Retinal pigment epithelial cell (primary cell): ENCODE measurements at regions not wholly inside any gene's neighbourhood (a gene's known extent, or its start where the extent isn't known, plus 50 kb on each side); places are given as distances from the start of the nearest gene placed in this dataset.

ENCODE experiments used
- DNase-seq: peaks from one replicate; pipeline ENCODE4 v3.0.0-alpha.2; 2010; ENCODE audit warnings: low read depth
- H3K4me3 ChIP-seq: 2 replicates; pipeline ENCODE4 v1.5.1; 2011; ENCODE audit warnings: mild to moderate bottlenecking, low read length, control low read depth, moderate library complexity
- TF ChIP-seq, protein P1 (sequence below): conservative IDR thresholded peaks from 2 replicates; pipeline ENCODE4 v1.5.1; 2011; ENCODE audit warnings: low read depth, low read length, control low read depth, inconsistent platforms

DNA sequence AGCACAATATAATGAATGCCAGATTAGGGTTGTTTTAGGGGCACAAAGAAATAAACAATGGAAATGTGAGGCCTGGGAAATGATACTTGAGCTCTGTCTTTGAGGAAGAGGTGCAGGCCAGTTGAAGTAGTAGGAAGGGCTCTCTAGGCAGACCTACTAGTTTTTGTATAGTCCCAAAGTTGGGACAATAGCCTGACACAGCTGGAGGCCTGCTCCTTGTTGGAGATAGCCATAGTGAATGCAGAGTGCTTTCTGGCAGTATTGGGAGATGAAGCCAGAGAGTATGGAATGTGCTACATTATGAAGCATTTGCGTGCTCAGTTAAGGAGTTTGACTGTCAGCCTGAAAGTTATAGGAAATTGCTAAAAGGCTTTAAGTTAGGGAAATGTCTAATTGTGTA is 251.2 kb upstream of the ZPLD1 start:
- TF ChIP-seq, protein P1, sequence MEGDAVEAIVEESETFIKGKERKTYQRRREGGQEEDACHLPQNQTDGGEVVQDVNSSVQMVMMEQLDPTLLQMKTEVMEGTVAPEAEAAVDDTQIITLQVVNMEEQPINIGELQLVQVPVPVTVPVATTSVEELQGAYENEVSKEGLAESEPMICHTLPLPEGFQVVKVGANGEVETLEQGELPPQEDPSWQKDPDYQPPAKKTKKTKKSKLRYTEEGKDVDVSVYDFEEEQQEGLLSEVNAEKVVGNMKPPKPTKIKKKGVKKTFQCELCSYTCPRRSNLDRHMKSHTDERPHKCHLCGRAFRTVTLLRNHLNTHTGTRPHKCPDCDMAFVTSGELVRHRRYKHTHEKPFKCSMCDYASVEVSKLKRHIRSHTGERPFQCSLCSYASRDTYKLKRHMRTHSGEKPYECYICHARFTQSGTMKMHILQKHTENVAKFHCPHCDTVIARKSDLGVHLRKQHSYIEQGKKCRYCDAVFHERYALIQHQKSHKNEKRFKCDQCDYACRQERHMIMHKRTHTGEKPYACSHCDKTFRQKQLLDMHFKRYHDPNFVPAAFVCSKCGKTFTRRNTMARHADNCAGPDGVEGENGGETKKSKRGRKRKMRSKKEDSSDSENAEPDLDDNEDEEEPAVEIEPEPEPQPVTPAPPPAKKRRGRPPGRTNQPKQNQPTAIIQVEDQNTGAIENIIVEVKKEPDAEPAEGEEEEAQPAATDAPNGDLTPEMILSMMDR = no peak
- H3K4me3 ChIP-seq = no peak overlapping the region

DNA sequence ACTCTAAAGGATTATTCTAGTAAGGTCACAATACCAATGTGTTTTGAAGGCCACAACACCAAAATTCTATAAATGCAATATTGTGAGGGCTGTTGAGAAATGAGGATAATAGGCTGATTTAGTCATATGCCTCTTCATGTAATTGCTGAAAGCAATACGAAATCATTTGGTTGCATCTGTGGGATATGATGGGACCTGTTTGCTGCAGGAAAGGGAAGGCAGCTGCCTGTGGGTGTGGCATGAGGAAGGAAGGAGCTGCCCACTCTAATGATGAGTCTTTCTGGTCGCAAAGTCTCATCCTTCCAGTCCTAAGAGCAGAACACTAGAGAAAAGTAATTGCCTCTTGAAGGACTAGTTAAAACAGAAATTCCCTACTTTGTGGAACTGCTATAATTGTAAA is 245.3 kb upstream of the ZPLD1 start:
- DNase-seq = no peak
- TF ChIP-seq, protein P1 = no peak
- no peak overlapping the region for H3K4me3 ChIP-seq

More for the DNA sequence above, 251.2 kb upstream of the ZPLD1 start:
- DNase-seq = no peak

DNA sequence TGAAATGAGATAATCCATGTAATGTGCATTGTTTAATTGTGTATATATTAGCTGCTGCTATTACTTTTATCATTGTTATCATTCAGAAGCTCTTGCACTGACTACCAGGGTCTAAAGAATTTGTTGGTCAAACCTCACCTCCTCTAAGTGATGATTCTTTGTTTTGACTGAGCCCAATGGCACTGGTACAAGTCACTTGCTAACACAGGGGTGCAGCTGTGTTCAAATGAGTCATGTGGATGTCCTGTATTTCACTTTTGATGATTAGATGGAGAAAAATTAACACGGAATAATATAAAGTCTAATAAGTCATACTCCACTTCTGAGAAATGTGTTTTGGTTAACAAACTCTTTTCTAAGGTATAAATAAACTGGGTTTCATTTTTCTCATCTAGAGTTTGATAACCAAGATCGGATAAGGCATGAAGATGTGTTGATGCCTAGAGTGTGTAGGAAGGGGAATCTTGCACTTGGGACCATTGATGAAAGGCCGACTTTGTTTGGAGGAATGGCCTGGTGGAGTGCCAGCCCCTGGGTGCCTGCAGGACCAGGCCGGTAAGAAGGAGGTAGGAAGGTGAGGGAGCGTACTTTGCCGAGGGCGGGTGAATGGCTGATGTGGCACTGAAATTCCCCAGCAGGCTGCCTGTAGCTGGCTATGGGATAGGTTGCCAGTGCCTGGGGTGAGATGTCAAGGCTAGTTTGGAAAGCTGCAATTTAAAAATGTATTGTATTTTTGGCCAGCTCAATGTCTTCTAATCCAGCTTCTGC is 244.7 kb upstream of the ZPLD1 start:
- DNase-seq = no peak
- H3K4me3 ChIP-seq = no peak overlapping the region
- TF ChIP-seq, protein P1 = no peak

DNA sequence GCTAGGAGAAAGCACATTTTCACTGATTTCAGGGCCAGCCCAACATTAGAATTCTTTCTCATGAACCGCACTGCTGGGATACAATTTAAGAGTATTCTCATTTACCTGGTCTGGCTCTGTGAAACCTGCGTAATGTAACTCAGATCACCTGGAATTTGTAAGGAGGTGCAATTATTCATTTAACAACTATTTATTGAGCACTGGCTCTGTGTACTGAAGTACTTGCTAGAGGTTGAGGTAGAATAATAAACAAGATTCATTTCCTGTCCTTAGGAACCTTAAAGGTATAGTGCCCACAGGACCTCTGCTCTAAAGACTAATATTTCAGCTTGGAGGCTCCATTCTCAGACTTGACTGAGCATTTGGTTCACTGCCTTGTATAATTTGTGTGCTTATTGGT is 242.2 kb upstream of the ZPLD1 start:
- TF ChIP-seq, protein P1 = no peak
- DNase-seq = no peak

DNA sequence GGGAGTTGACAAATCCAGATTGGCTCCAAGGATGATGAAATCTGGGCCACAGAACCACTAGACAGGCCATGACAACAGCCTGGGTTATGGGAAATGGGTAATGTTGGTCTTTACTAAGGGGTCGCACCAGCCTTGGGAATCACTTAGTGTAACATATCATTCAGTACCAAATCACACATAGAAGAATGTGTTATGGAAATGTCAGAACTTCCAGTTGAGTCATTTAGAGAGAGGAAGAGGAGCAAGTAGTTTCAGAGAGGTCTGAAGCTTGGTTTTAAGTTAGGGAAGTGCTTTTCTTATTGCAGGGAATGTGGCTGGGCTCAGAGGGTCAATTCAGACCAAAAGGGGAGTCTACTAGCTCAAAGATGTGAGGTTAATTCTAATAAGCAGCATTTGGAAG is 241.6 kb upstream of the ZPLD1 start:
- no peak for DNase-seq
- TF ChIP-seq, protein P1 = no peak
- no peak overlapping the region for H3K4me3 ChIP-seq

More for the DNA sequence above, 242.2 kb upstream of the ZPLD1 start:
- H3K4me3 ChIP-seq = no peak overlapping the region

DNA sequence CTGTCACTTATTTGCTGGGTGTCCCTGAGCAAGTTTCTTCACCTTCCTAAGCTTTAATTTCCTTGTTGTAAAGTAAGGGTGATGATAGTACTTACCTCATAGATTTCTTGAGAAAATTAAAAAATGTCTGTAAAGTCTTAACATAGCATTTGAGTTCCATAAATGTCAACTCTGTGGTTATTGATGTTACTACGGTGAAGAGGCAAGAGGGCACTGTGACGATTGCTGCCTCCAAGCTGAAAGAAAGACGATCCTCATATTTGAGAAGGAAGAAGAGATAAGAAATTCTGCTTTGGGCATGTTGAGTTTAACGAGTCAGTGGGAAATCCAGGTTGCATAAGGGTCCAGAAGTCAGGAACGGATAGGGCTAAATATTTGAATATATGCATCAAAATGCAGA is 240.8 kb upstream of the ZPLD1 start:
- TF ChIP-seq, protein P1 = no peak
- no peak overlapping the region for H3K4me3 ChIP-seq
- DNase-seq = no peak

DNA sequence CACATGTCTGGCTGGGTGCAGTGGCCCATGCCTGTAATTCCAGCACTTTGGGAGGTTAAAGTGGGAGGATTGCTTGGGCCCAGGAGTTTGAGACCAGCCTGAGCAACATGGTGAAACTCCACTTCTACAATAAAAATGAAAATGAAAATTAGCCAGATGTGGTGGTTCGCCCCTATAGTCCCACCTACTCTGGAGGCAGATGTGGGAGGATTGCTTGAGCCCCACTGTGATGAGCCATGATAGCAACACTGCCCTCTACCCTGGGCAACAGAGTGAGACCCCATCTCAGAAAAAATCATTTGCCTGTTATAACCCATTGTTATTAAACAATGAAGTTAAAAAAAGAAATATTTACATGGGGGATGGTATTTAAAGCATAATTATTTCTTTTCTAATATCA is 240.1 kb upstream of the ZPLD1 start:
- TF ChIP-seq, protein P1 = no peak
- no peak overlapping the region for H3K4me3 ChIP-seq
- no peak for DNase-seq
